HG03565 (cell line): ENCODE measurements at regions not wholly inside any gene's neighbourhood (a gene's known extent, or its start where the extent isn't known, plus 50 kb on each side); places are given as distances from the start of the nearest gene placed in this dataset.
"Not testable (repeated sequence)": the region's sequence is repeated elsewhere in the genome, so short reads cannot be mapped to it uniquely, and the experiment has no call there.

ENCODE experiments used
- ATAC-seq: cut with Tn5 transposase; IDR thresholded peaks from one replicate; pipeline ENCODE4 v1.9.1; 2021; ENCODE audit warnings: mild to moderate bottlenecking, moderate library complexity; ENCODE audit not compliant: unreplicated experiment

DNA sequence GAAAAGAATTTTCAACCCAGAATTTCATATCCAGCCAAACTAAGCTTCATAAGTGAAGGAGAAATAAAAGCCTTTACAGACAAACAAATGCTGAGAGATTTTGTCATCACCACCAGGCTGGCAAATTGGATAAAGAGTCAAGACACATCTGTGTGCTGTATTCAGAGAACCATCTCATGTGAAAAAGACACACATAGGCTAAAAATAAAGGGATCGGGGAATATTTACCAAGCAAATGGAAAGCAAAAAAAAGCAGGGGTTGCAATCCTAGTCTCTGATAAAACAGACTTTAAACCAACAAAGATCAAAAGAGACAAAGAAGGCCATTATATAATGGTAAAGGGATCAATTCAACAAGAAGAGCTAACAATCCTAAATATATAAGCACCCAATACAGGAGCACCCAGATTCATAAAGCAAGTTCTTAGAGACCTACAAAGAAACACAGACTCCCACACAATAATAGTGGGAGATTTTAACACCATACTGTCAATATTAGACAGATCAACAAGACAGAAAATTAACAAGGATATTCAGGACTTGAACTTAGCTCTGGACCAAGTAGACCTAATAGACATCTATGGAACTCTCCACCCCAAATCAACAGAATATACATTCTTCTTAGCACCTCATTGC lies 55.9 kb upstream of the ACSM6 start:
- ATAC-seq, result not testable (repeated sequence)

DNA sequence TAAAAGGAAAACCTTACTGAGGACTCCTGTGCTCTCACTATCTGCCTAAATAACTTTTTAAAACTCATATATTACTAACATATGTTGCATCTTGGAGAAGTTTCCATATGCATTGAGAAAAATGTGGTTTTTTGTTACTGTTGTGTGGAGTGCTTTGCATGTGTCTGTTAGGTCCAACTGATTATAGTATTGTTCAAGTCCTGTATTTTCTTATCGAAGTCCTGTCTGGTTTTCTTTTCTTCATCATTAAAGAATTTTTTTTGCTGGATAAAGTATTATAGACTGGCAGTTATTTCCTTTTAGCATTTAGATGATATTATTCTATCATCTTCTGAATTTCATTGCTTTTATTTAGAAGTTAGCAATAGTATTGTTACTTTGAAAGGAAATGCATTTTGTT lies 59.5 kb upstream of the ACSM6 start:
- no peak for ATAC-seq

DNA sequence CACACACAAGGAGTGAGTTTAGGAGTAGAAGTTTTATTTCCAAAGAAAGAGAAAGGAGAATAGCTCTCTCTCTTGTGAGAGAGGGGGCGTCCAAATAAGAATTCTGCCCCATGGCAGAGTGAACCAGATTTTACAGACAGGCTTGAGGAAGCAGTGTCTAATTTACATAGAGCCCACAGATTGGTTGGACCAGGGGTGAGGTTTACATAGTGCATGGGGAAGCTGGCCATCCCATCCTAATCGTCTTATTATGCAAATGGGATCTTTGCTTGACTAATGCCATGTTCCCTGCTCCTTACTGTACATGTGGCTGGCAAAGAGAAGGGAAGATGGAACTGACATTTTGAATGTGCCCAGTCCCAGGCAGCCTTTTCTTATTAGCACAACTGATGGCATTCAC lies 60.0 kb upstream of the ACSM6 start:
- ATAC-seq, result no peak

DNA sequence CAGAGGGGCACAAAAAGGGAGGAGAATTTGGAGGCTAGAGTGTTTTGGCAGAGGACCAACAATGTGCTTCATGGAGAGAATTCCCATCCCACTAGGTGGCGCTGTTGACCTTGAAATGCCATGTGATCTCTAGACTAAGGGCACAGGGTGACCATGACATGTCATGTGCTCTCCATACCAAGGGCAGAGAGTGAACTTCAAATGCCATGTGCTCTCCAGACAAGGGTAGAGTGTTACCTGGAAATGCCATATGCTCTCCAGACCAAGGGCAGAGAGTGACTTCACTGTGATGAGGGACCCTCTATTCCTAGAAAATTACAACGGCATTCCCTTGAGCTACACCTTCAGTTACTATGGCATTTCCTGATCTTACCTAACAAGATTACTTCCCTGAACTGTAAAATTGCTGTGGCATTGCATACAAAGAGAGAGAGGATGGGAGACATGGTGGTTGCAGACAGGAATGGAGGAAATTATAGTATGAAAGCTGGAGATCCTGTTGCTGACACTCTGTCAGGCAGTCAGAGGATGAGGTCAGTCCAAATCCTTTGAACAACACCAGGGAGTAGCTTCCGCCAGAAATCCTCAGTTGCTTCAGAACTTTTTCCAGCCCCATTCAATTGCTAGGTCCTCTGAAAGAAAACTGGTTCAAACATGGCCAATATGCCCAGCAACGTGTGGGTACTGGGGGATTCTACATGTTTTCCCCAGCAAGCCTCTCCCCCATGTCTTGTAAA lies 60.9 kb upstream of the ACSM6 start:
- ATAC-seq, result peak; percentile 90

DNA sequence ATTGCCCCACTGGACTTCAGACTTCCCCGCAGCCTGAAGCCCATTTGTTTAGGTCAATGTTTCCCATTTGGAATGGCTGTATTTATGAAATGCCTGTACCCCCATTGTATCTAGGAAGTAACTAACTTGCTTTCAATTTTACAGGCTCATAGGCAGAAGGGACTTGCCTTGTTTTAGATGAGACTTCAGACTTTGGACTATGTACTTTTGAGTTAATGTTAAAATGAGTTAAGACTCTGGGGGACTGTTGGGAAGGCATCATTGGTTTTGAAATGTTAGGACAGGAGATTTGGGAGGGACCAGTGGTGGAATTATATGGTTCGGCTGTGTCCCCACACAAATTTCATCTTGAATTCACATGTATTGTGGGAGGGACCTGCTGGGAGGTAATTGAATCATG lies 61.1 kb upstream of the CYP2C8 start:
- ATAC-seq, result not testable (repeated sequence)

DNA sequence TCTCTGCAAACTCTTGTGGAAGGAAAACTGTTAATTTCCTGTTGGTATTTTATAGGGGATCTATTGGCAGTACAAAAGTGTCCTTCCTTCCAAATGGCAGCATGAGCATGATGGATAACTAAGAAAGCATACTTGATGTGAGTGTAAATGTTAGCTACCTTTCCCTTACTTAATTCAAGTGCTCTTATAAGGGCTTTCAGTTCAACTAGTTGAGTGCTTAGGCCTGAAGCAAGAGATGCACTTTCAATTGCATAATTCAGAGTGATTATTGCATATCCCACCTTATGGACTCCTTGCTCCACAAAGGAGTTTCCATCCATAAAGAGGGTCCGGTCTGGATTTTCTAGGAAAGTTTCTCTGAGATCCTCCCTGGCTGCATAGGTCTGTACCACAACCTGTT lies 56.3 kb upstream of the CYP2C8 start:
- no peak for ATAC-seq

DNA sequence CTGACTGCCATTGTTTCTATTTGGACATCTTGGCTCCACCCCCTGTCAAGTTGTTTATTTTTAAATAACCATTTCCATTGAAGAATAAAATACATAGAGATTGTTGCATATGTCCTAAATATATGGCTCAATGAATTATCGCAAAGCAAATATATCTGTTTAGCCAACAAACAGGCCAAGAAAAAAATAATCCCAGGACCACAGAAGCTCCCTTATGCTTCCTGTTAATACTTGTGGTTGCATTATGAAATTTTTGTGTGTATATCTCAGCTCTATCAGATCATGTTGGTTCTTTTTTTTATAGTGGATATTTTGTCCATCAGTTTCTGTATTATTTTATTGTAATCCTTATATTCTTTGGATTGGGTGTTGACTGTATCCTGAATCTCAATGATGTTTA lies 53.4 kb upstream of the CYP2C8 start:
- ATAC-seq, result no peak

DNA sequence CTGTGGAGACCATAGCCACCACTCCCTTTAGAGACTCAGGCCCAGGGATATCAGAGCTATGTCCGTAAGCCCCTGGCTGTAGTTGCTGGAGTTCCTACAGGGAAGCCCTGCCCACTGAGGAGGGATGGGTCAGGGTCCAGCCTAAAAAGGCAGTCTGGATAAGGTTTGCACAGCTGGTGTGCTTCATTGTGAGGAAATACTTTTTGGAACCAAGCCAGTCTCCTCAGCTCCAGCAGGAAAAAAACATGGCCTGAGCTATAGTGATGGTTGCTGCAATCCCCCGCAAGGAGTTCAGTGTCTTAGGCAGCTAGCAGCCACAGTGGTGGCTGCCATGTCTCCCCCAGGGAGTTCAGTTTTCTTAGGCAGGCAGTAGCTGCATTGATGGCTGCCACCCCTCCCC lies 52.6 kb upstream of the CYP2C8 start:
- no peak for ATAC-seq
